Activated CD4-positive, alpha-beta T cell treated with anti-CD3 and anti-CD28 coated beads, Interleukin-10, Interleukin-2, amounts not matched to agents 100 ng/mL and 50 ng/mL, durations not matched to agents 16 hours and 8 hours (primary cell): ENCODE measurements at regions not wholly inside any gene's neighbourhood (a gene's known extent, or its start where the extent isn't known, plus 50 kb on each side); places are given as distances from the start of the nearest gene placed in this dataset.

Experiments
- DNase-seq: peaks from one replicate; pipeline ENCODE4 v3.0.0-alpha.2; 2020

GRCh38 chr11:23973244-23973643 is 523.6 kb upstream of the LUZP2 start:
- DNase-seq, result no peak

DNA sequence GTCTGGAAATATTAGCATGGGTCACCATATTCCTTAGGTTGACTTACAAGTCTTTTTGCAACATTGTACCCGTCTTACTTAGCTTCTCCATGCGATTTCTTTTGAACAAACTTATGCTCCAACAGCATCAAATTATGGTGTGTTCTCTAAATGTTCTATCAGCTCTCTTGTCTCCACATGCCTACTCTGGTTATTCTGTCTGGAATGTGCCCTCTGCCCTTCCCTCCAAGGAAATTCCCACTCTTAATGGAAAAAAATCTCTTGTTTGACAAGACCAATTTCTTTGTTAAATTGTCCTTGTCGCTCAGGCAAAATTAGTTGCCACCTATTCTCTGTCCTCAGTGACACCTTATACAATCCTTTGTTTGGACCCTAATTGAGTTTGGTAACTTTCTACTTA is 522.8 kb upstream of the LUZP2 start:
- no peak for DNase-seq

GRCh38 chr11:23974601-23975000 is 522.3 kb upstream of the LUZP2 start:
- DNase-seq, result no peak

GRCh38 chr11:23976426-23976825 is 520.4 kb upstream of the LUZP2 start:
- DNase-seq, result no peak

GRCh38 chr11:23976841-23977271 is 520.0 kb upstream of the LUZP2 start:
- DNase-seq, result no peak

- no peak for DNase-seq
These were observed 508.4 kb upstream of the LUZP2 start for GRCh38 chr11:23988381-23989006.

DNA sequence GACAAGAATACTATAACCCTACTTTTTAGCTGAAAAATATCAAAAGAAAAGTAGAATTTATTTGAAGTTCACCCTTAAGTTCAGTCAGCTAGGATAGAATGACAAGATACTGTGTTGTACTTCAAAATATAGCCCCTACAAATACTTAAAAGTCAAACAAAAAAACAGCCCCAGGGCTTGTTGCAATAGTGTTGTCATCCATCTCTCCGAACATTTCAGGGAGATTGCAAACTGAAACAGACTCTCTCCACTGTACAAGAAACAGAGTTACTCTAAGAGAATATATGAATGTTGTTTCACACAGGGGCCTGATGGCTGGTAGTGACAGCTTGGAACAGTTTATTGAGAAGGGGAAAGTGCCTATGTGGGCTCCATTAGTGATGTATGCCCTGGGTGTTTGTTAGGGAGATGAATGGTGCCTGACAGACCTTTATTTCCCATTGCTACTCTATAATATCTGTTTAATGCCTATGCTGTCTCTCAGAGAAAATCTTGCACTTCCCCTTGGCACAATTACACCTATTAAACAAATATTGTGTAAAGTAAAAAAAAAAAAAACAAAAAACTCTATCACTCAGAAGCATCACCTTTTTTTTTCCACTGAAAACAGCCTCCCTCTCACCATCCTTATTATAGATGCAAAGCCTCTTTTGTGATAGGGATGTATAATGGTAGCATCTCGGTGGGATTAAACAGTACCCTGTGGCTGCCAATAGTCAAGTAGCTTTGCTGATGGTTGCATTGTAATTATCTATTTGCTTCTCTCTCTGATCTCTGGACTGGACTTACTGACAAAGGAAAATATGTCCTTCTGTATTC is 506.3 kb upstream of the LUZP2 start:
- no peak for DNase-seq

- DNase-seq, result no peak
These were observed 505.7 kb upstream of the LUZP2 start for GRCh38 chr11:23991165-23991539.

GRCh38 chr11:23995891-23996290 is 501.0 kb upstream of the LUZP2 start:
- DNase-seq, result no peak

GRCh38 chr11:23997356-23997755 is 499.5 kb upstream of the LUZP2 start:
- no peak for DNase-seq

DNA sequence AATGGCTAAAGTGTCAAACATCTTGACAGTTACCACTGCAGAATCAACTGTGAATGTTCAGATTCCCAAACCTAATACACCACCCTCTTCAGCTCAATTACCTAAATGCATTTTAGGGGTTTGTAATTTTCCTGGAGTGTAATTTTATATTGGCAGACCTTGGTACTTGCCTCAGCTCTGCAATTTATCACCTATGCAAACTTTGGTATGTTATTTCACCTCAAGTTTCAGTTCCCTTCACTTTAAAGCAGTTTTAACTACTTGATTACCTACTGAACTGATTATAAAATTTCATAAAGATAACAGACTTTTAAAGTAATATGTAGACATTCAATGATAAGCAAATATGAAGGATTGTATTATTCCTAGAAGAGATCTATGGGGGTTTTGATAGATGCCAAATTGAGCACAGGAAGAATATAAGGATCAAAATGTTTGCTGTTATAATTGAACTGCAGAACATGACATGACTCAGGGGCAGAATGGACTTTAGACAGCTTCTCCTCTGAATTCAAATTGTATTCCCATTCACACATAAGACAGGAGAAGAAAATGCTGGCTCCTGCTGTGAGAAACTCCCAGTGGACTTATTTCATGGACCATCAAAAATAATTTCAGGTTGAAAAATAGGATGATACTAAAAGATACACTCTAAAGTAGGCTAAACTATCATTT is 491.5 kb upstream of the LUZP2 start:
- no peak for DNase-seq

GRCh38 chr11:24043842-24044241 is 453.0 kb upstream of the LUZP2 start:
- no peak for DNase-seq

GRCh38 chr11:24046731-24047130 is 450.1 kb upstream of the LUZP2 start:
- DNase-seq, result no peak

DNA sequence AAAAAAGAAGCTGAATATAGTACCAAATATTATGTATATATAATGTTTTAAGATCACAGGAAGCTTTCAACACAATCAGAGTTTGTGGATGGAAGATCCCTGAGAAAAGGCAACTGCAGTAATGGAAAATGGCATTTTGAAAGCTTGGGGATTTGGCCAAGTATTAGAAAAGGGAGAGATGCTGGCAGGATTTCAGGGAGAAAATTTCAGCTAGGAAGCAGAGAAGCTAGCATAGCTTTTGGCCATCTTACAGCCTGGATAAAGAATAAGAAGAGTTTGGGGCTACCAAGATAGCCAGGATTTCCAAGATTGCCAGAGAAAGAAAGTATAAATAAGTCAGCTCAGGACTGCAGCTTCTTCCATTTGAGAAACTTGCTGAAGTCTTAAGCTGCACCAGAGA is 440.8 kb upstream of the LUZP2 start:
- no peak for DNase-seq

- no peak for DNase-seq
These were observed 436.7 kb upstream of the LUZP2 start for GRCh38 chr11:24060125-24060524.

DNA sequence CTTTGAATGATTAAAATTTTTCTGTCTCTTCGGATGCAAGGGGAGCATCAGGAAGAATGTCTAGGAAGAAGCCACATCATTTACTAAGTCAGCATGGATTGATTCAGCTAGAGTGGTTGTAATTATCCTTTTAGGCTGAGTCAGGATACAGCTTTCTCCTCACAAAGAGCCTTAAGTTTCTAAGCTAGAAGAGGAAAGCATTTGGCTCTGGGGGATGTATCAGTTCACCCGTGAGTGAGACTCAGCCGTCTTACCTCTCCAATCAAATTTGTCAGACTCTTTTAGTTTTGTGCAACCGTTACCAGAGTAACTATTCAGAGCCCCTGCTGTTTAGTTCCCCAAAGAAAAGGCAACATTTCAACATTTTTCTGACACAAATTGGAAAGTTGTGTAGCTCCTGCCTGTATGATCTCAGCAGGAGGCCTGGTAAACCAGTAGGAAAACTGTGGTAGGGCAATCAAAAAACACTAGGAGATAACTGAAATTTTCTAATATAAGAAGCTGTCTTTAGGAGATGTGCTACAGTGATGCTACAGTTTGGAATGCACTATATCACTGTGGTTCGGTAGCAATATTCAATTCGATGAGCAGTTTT is 432.4 kb upstream of the LUZP2 start:
- no peak for DNase-seq

GRCh38 chr11:24068197-24068596 is 428.7 kb upstream of the LUZP2 start:
- no peak for DNase-seq

DNA sequence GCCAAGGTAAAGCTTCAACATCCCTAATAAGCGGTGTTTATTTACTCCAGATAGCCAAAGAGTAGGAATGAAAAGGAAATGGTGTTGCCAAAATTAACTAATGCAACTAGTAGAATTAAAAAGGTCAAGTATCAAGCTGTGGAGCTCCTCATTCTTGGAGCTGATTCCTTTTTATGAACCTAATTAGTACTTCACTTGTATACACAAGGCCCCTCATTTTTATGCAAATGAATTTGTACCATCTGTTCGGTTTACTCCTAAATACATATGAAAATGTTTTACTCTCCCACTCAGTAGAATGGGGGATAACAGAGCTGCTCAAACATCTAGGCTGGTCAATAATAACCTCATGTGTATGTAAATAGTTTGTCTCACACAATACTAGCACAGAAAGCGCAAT is 426.4 kb upstream of the LUZP2 start:
- DNase-seq, result no peak

DNA sequence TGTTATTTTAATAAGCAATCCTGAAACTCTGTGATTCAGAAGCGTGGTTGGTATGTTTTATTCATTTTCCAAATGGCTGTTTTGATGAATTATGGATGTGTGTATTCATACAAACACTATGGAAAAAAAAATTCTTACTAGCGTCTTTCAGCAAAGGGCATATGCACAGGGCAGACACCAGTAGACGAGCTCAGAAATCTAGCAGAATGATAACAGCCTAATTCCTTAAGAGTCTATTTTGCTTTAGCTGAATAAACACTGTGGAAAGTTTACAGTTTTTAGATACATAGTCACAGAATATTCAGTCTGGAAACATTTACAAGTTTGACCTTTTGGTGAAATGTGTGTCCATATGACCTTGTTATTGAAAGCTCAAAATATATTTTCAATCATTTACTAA is 418.8 kb upstream of the LUZP2 start:
- DNase-seq, result no peak

GRCh38 chr11:24082241-24082640 is 414.6 kb upstream of the LUZP2 start:
- no peak for DNase-seq

DNA sequence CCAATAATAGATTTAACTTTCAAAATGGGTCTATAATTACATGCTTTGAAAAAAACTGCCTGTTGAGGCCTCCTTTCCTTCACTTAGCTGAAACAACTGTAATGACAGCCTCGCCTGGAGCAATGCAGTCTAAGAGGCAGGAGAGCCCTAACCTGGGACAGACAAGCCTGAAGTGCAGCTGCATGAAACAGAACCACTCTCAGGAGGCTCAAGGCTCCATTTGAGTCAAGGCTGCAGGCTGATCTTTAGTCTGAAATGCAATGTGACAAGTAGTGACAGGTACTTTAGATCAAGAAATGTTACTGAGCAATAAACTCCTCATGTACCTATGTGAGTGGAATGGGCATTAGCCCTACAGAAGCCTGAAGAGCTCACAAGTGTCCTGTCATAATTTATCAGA is 414.0 kb upstream of the LUZP2 start:
- no peak for DNase-seq

DNA sequence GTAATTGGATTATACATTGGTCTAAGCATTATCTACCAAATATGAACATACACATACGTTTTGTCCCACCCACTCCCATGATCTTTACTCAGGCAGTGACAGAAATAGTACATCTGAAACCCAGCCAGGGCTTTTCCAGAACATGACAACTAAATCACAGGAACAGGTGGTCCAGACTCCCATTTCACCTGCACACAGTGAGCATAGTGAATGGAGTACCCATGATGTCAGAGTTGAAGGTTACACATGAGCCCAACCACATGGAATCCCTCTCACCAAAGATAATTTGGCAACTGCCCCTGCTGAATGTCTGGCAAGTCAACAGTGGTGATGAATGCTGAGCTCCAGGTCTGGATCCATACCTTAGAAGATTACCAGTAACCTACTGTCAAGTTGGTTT is 411.9 kb upstream of the LUZP2 start:
- DNase-seq, result no peak

DNA sequence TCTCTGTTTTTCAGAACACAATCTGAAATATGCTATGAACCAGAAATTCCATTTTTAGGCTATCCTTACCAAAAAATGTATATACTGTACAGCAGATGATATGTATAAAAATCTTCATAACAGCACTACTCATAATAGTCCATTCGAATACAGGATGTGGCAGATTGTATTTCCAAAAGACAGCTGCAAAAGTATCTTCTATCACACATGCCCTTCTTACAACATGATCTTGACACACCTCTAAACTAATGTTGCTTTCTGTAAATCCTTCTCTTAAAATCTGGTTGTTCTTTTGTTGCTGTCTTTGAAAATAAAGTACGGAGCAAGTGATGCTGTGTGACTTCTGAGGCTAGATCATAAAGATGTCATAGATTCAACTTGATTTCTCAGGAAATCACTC is 409.9 kb upstream of the LUZP2 start:
- DNase-seq, result no peak

GRCh38 chr11:24091594-24091993 is 405.3 kb upstream of the LUZP2 start:
- DNase-seq, result no peak
